Colonic mucosa (tissue), 4 donors: ENCODE measurements at regions not wholly inside any gene's neighbourhood (a gene's known extent, or its start where the extent isn't known, plus 50 kb on each side); places are given as distances from the start of the nearest gene placed in this dataset.

Experiments used
- DNase-seq: peaks from one replicate; pipeline ENCODE4 v3.0.0-alpha.2; 2020
- H3K27ac ChIP-seq: fragments of 200-600 bp; one replicate; pipeline ENCODE4 v1.8.0; 2021
- H3K27me3 ChIP-seq: fragments of 200-600 bp; one replicate; pipeline ENCODE4 v1.8.0; 2021
- H3K36me3 ChIP-seq: fragments of 200-600 bp; one replicate; pipeline ENCODE4 v1.8.0; 2021
- H3K4me1 ChIP-seq: fragments of 200-600 bp; one replicate; pipeline ENCODE4 v1.8.0; 2021; ENCODE audit warnings: mild to moderate bottlenecking
- H3K4me3 ChIP-seq: fragments of 200-600 bp; one replicate; pipeline ENCODE4 v1.8.0; 2021
- H3K9ac ChIP-seq, 2 donors: one replicate each; pipeline ENCODE4 v1.7.0; 2013; ENCODE audit warnings: control low read depth in 2 of 2, low read depth in 2 of 2, low read length in 2 of 2
- H3K9me3 ChIP-seq: fragments of 200-600 bp; one replicate; pipeline ENCODE4 v1.8.0; 2021
- CTCF ChIP-seq: fragments of 200-600 bp; IDR thresholded peaks from one replicate; pipeline ENCODE4 v1.8.0; 2022; ENCODE audit warnings: antibody characterized with exemption, mild to moderate bottlenecking
- intact Hi-C: fragments of 100-400 bp; cut with DNase I; formaldehyde crosslinking; loops from one replicate; pipeline ENCODE4 v1.14.1; 2022
- donor health status: healthy.
- donor health status: DM: no; HTN: no; CAD: no.
- donor health status: DM: no; HTN: no; CAD: no.

DNA sequence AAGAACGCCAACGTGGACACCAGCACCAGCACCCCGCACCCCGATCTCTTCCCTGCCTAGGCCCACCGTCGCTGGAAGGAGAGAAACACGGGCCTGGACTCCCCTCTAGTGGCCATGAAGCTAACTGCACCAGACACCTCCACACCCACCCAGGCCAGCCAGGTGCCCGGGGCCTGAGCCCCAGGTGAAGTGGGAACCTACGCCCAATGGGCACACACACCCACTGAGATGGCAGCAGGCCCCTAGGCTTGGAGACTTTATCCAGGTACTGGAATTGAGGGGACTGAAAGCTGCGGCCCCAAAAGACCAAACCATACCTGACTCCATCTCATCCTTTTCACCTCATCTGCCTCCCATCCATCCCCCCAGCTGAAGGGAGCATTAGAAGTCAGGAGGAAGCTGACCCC, 81.0 kb downstream of the BUD13 start:
- peak; percentile 75 for TF ChIP-seq CTCF
- no peaks in the 10 kb centered on the region for H3K27me3 ChIP-seq
- intact Hi-C loops, result no loop called here
- no peak overlapping the region for H3K9ac ChIP-seq
- no peaks in the 10 kb centered on the region for H3K9me3 ChIP-seq
- no peaks in the 10 kb centered on the region for H3K36me3 ChIP-seq
- H3K27ac ChIP-seq, result no peak overlapping the region
- no peaks in the 10 kb centered on the region for H3K4me1 ChIP-seq
- H3K4me3 ChIP-seq, result no peak overlapping the region
- peak; percentile 46 for DNase-seq

DNA sequence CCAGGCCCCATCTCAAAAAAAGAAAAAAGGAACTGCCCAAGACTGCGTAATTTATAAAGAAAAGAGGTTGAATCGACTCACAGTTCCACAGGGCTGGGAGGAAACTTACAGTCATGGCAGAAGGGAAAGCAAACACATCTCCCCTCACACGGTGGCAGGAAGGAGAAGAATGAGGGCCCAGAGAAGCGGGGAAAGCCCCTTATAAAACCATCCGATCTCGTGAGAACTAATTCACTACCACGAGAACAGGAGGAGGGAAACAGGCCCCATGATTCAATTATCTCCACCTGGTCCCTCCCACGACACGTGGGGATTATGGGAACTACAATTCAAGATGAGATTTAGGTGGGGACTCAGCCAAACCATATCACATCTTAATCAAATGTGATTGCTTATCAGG, 82.2 kb downstream of the BUD13 start:
- Histone ChIP-seq H3K9me3 (no peaks in the 10 kb centered on the region), H3K27ac (no peak overlapping the region), H3K4me1 (no peaks in the 10 kb centered on the region), H3K36me3 (no peaks in the 10 kb centered on the region), H3K4me3 (no peak overlapping the region), H3K9ac (no peak overlapping the region), H3K27me3 (no peaks in the 10 kb centered on the region)
- no peak for DNase-seq
- intact Hi-C loops, result no loop called here
- no peak for TF ChIP-seq CTCF

GRCh38 chr11:116689413-116690127, 83.2 kb downstream of the BUD13 start:
- no peak for DNase-seq
- no peak for TF ChIP-seq CTCF
- Histone ChIP-seq H3K9me3 (no peaks in the 10 kb centered on the region), H3K4me1 (no peaks in the 10 kb centered on the region), H3K27ac (no peak overlapping the region), H3K36me3 (no peaks in the 10 kb centered on the region), H3K4me3 (no peak overlapping the region), H3K27me3 (no peaks in the 10 kb centered on the region), H3K9ac (no peak overlapping the region)
- intact Hi-C loops, result loop anchor here (10.0 kb wide), 1 partner anchor 235 kb away; no protein-coding TSS in a partner anchor

- Histone ChIP-seq H3K9me3 (no peaks in the 10 kb centered on the region), H3K4me3 (no peak overlapping the region), H3K27ac (no peak overlapping the region), H3K4me1 (no peaks in the 10 kb centered on the region), H3K36me3 (no peaks in the 10 kb centered on the region), H3K9ac (no peak overlapping the region), H3K27me3 (no peaks in the 10 kb centered on the region)
- TF ChIP-seq CTCF, result no peak
- intact Hi-C loops, result loop anchor here (10.0 kb wide), 1 partner anchor 233 kb away; no protein-coding TSS in a partner anchor
- no peak for DNase-seq
Measured at GRCh38 chr11:116688202-116688540, 84.6 kb downstream of the BUD13 start.

DNA sequence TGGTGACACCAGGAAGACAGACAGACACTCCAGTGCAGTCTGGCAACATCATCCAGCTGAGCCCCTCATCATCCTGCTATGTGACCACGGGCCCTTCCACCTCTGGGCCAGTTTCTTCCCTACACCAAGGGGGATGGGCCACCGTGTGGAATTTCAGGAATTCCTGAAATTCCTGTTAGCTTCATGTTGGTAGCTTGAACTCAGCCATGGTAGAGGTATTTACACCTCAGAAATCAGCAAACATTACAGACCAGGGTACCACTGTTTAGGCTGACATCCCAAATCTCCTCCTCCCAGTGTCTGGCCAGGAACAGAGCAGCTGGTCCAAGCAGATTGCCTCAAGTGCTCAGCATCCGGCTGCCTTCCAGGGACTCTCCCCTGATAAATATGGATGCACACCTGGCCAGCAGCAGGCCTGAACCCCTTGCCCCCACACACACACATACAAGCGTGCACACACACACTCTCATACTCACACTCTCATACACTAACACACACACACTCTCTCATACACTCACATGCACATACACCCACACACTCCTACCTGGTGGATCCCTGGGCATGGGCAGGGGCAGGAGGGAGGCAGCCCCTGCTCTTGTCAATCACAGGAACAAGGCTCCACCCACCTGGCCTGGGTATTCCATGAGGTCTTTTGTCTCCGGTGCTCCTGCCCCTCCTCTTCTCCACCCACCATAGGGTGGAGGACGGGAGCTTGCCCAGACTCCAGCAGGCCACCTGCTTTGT, 85.2 kb downstream of the BUD13 start:
- Histone ChIP-seq H3K27me3 (no peaks in the 10 kb centered on the region), H3K4me3 (no peak overlapping the region), H3K9ac (no peak overlapping the region), H3K36me3 (no peaks in the 10 kb centered on the region), H3K9me3 (no peaks in the 10 kb centered on the region), H3K4me1 (no peaks in the 10 kb centered on the region), H3K27ac (no peak overlapping the region)
- DNase-seq, result no peak
- no peak for TF ChIP-seq CTCF
- intact Hi-C loops, result loop anchor here (10.0 kb wide), 1 partner anchor 233 kb away; no protein-coding TSS in a partner anchor
